ENCODE measurements at regions not wholly inside any gene's neighbourhood (a gene's known extent, or its start where the extent isn't known, plus 50 kb on each side); places are given as distances from the start of the nearest gene placed in this dataset.

DNA sequence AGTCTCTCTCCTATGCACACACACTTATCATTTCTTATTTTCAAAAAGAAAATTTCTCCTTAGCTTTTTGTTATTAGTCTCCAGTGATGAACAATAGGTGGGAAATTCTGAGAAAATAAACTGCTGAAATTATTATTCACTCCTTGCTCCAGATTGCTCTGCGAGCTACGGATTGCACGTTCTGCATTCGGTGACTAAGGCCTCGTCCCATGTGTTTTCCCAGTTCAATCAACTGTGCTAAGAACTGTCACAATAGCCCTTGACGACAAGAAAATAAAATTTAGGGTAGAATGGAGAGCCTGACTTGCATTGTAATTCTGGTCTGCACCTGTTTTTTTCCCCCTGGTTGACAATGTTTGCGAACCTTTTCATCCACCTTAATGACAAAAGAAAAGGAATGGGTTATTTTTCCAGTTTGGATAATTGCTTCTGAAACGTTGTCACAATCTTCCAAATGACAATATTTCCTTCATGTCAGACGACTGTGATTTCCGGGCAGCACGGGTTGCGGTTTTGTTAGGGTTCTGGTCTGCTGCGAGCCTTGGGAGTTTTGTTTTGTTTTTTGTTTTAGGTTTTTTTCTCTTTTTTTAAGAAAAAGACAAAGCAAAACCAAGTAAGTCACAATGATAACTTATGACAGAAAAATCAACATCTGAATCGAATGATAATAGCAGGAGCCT is 124.5 kb upstream of the NOCT start:
- TF ChIP-seq, protein P1, sequence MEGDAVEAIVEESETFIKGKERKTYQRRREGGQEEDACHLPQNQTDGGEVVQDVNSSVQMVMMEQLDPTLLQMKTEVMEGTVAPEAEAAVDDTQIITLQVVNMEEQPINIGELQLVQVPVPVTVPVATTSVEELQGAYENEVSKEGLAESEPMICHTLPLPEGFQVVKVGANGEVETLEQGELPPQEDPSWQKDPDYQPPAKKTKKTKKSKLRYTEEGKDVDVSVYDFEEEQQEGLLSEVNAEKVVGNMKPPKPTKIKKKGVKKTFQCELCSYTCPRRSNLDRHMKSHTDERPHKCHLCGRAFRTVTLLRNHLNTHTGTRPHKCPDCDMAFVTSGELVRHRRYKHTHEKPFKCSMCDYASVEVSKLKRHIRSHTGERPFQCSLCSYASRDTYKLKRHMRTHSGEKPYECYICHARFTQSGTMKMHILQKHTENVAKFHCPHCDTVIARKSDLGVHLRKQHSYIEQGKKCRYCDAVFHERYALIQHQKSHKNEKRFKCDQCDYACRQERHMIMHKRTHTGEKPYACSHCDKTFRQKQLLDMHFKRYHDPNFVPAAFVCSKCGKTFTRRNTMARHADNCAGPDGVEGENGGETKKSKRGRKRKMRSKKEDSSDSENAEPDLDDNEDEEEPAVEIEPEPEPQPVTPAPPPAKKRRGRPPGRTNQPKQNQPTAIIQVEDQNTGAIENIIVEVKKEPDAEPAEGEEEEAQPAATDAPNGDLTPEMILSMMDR (conservative IDR thresholded peaks at IDR 0.05; ENCODE audit: low read length) = no peak
- H3K4me3 ChIP-seq (ENCODE audit: low read length) = no peak overlapping the region
- DNase-seq (ENCODE audit: low read depth) = no peak

GRCh38 chr4:138889216-138889615 is 126.4 kb upstream of the NOCT start:
- H3K4me3 ChIP-seq (ENCODE audit: low read length) = no peak overlapping the region
- TF ChIP-seq, protein P1 (conservative IDR thresholded peaks at IDR 0.05; ENCODE audit: low read length) = no peak
- no peak for DNase-seq (ENCODE audit: low read depth)

- TF ChIP-seq, protein P1 (conservative IDR thresholded peaks at IDR 0.05; ENCODE audit: low read length) = no peak
- no peak overlapping the region for H3K4me3 ChIP-seq (ENCODE audit: low read length)
These were observed 127.8 kb upstream of the NOCT start for GRCh38 chr4:138887741-138888140.

DNA sequence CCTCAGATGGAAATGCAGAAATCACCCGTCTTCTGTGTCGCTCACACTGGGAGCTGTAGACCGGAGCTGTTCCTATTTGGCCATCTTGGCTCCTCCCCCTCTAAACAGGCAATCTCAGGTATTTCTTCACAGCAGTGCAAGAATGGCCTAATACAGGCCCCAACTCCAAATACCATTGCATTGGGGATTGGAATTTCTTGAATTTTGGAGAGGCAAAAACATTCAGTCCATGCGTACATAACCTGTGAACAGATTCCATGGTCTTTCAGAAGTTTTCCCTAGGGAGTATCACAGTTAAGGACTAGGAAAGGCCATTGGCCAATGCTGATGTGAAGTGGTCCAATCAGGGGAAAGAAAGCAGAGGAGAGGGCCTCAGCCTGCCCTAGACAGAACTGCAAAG is 128.2 kb upstream of the NOCT start:
- DNase-seq (ENCODE audit: low read depth) = no peak
- no peak overlapping the region for H3K4me3 ChIP-seq (ENCODE audit: low read length)
- TF ChIP-seq, protein P1 (conservative IDR thresholded peaks at IDR 0.05; ENCODE audit: low read length) = no peak

More at GRCh38 chr4:138887741-138888140, 127.8 kb upstream of the NOCT start:
- no peak for DNase-seq (ENCODE audit: low read depth)

GRCh38 chr4:138879757-138880156 is 135.8 kb upstream of the NOCT start:
- DNase-seq (ENCODE audit: low read depth) = no peak

GRCh38 chr4:138875891-138876608 is 139.5 kb upstream of the NOCT start:
- H3K4me3 ChIP-seq (ENCODE audit: low read length) = no peak overlapping the region; the same call in 1 of the 2 replicates
- DNase-seq (ENCODE audit: low read depth) = peak; percentile 93
- TF ChIP-seq, protein P1 (conservative IDR thresholded peaks at IDR 0.05; ENCODE audit: low read length) = no peak

More at GRCh38 chr4:138879757-138880156, 135.8 kb upstream of the NOCT start:
- no peak overlapping the region for H3K4me3 ChIP-seq (ENCODE audit: low read length)
- TF ChIP-seq, protein P1 (conservative IDR thresholded peaks at IDR 0.05; ENCODE audit: low read length) = no peak

DNA sequence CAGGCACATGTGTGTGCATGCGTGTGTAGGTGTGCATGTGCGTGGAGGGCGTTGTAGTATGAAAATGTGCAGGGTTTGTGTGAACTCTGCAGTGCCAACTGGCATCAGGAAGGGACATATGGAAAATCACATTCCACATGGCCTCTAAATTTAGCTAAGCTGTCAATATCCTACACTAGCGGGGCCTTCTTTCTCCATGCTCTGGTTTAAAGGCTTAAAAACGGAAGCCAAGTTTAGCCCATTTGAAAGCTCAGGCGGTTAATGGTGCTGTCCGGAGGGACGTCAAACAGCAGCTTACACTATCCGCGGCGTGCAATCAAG is 144.1 kb upstream of the NOCT start:
- no peak for DNase-seq (ENCODE audit: low read depth)
- TF ChIP-seq, protein P1 (conservative IDR thresholded peaks at IDR 0.05; ENCODE audit: low read length) = no peak
- H3K4me3 ChIP-seq (ENCODE audit: low read length) = no peak overlapping the region
